ENCODE measurements at regions not wholly inside any gene's neighbourhood (a gene's known extent, or its start where the extent isn't known, plus 50 kb on each side); places are given as distances from the start of the nearest gene placed in this dataset.

DNA sequence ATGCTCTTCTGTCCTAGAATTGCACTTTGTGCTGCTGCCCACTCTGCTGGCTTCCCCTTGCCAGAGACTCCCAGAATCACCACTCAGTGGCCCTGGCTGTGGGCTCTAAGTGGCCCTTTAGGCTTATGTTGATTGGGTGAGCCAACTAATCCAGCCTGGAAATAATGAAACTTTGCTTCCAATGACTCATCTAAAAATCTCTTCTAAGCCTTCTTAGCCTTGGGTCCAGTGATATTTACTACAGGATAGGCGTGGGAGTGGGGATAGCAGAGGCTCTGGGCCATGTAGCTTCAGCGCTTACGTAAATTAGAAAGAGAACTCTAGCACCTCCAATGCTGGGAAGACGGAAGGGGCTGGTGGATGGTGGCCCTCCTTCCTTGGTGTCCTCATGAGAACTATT, 137.9 kb downstream of the TTC8 start (continued):
- TF ChIP-seq NANOG (IDR thresholded peaks at IDR 0.05; ENCODE audit: borderline replicate concordance), result no peak

DNA sequence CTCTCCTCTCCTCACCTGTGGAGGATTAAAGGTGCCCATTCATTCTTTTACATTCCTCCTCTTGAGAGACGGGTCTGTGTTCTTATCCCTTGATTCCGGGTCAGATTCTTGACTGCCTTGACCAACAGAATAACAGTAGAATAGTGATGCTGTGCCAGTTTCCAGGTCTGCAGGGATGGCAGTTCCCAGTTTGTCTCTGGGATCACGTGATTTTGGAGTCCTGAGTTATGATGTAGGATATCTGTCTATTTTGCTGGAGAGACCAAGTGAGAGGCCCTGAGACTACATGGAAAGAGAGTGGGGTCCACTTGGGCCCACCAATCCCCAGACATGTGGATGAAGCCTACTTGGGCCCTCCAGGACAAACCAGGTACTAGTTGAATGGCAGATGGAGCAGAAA, 142.8 kb downstream of the TTC8 start:
- TF ChIP-seq POLR2AphosphoS5 (IDR thresholded peaks at IDR 0.05; ENCODE audit: low read depth), result no peak
- no peak overlapping the region for H3K4me3 ChIP-seq
- H3K27me3 ChIP-seq (ENCODE audit: insufficient read depth), result no peaks in the 10 kb centered on the region
- DNase-seq (ENCODE audit: low spot score) (no peak), ATAC-seq (no peak)
- H3K4me1 Mint-ChIP-seq, result no peaks in the 10 kb centered on the region
- no peak overlapping the region for H3K27ac Mint-ChIP-seq
- H3K9me2 ChIP-seq (ENCODE audit: insufficient read depth), result no peaks in the 10 kb centered on the region
- no peaks in the 10 kb centered on the region for H3K36me3 ChIP-seq (ENCODE audit: insufficient read depth)
- no peak overlapping the region for H3K27ac ChIP-seq (ENCODE audit: low read depth)
- H3K4me2 ChIP-seq, result no peak overlapping the region
- H3K27me3 Mint-ChIP-seq (ENCODE audit: insufficient read depth, low read depth, poor library complexity), result peaks cover 1% of the 10 kb centered on the region
- H3K4me3 Mint-ChIP-seq, result no peak overlapping the region
- H3K4me1 ChIP-seq (ENCODE audit: insufficient read depth), result no peaks in the 10 kb centered on the region
- no peaks in the 10 kb centered on the region for H3K79me2 ChIP-seq (replicated peaks; ENCODE audit: insufficient read depth)
- H2AFZ ChIP-seq, result no peak overlapping the region
- H3K9me3 Mint-ChIP-seq, result no peaks in the 10 kb centered on the region
- no peaks in the 10 kb centered on the region for H3F3A ChIP-seq (replicated peaks; ENCODE audit: low read depth)
- H3K36me3 Mint-ChIP-seq (ENCODE audit: low read depth), result no peaks in the 10 kb centered on the region
- H4K20me1 ChIP-seq (replicated peaks; ENCODE audit: insufficient read depth), result no peaks in the 10 kb centered on the region

DNA sequence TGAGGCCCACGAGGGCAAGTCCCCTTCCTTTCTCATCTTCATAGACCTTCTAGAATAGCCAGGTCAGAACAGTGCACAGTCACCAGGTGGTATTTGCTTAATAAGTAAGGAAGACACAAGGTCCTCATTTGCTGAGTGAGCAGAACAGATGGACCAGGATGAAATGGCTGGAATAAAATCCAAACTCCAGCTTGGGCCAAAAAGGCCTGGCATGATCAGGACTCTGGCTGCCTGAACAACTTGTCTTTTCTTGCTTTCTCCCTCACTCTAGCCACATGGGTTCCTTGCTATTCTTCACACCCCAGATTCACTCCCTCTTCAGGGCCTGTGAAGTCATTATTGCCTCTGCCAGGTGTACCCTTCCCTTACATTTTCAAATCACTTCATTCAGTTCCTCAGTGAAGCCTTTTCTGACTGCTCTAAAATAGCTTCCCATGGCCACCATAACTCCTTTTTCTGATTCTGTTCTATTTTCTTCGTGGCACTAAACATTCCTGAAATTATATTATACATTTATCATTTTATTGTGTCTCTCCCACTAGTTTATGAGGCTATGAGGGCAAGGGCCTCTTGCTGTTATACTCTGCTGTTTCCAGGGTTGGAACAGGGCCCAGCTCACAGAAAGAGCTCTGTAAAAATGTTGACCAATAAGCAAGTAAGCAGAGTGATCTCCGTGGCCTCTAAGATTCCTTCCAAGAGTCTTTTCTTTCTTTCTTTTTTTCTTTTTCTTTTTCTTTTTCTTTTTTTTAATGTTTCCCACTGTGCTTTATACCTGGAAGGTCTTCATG, 150.8 kb downstream of the TTC8 start:
- Histone ChIP-seq H3K79me2 (replicated peaks; ENCODE audit: insufficient read depth) (no peaks in the 10 kb centered on the region), H3K9me2 (ENCODE audit: insufficient read depth) (no peaks in the 10 kb centered on the region), H3K4me2 (no peak overlapping the region), H3K4me3 (no peak overlapping the region), H3K27me3 (ENCODE audit: insufficient read depth) (no peaks in the 10 kb centered on the region), H3K36me3 (ENCODE audit: insufficient read depth) (no peaks in the 10 kb centered on the region), H2AFZ (no peak overlapping the region), H3F3A (replicated peaks; ENCODE audit: low read depth) (peaks cover 4% of the 10 kb centered on the region), H4K20me1 (replicated peaks; ENCODE audit: insufficient read depth) (no peaks in the 10 kb centered on the region), H3K27ac (ENCODE audit: low read depth) (no peak overlapping the region), H3K4me1 (ENCODE audit: insufficient read depth) (no peaks in the 10 kb centered on the region)
- DNase-seq (ENCODE audit: low spot score) (no peak), ATAC-seq (no peak)
- Mint-ChIP-seq H3K9me3 (peaks cover 4% of the 10 kb centered on the region; the same call in 2 of the 3 replicates), H3K27ac (no peak overlapping the region), H3K36me3 (ENCODE audit: low read depth) (peaks cover 3% of the 10 kb centered on the region; the same call in 1 of the 3 replicates), H3K4me1 (0 out of 3 replicates have a peak, but pooled peaks cover 3% of the 10 kb centered on the region), H3K27me3 (ENCODE audit: insufficient read depth, low read depth, poor library complexity) (peaks cover 7% of the 10 kb centered on the region), H3K4me3 (no peak overlapping the region)
- TF ChIP-seq ZNF462 (CRISPR knock-in tag; IDR thresholded peaks at IDR 0.05), result no peak
- TF ChIP-seq, protein P1, sequence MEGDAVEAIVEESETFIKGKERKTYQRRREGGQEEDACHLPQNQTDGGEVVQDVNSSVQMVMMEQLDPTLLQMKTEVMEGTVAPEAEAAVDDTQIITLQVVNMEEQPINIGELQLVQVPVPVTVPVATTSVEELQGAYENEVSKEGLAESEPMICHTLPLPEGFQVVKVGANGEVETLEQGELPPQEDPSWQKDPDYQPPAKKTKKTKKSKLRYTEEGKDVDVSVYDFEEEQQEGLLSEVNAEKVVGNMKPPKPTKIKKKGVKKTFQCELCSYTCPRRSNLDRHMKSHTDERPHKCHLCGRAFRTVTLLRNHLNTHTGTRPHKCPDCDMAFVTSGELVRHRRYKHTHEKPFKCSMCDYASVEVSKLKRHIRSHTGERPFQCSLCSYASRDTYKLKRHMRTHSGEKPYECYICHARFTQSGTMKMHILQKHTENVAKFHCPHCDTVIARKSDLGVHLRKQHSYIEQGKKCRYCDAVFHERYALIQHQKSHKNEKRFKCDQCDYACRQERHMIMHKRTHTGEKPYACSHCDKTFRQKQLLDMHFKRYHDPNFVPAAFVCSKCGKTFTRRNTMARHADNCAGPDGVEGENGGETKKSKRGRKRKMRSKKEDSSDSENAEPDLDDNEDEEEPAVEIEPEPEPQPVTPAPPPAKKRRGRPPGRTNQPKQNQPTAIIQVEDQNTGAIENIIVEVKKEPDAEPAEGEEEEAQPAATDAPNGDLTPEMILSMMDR (conservative IDR thresholded peaks at IDR 0.05; ENCODE audit: low read depth in 2 of 2), result no peak
- TF ChIP-seq CREB1 (CRISPR knock-in tag; IDR thresholded peaks at IDR 0.05; ENCODE audit: low read depth), result no peak
- TF ChIP-seq NANOG (IDR thresholded peaks at IDR 0.05; ENCODE audit: borderline replicate concordance), result no peak
- TF ChIP-seq POLR2AphosphoS5 (IDR thresholded peaks at IDR 0.05; ENCODE audit: low read depth), result no peak
- TF ChIP-seq JUNB (IDR thresholded peaks at IDR 0.05; ENCODE audit: unreplicated experiment), result no peak
- TF ChIP-seq EZH2 (IDR thresholded peaks at IDR 0.05; ENCODE audit: low read depth, unreplicated experiment), result no peak
- TF ChIP-seq ZNF331 (CRISPR knock-in tag; IDR thresholded peaks at IDR 0.05; ENCODE audit: low read depth), result no peak
- no peak for TF ChIP-seq ETS1 (IDR thresholded peaks at IDR 0.05)
- no peak for TF ChIP-seq ZNF114 (CRISPR knock-in tag; IDR thresholded peaks at IDR 0.05)
- no peak for TF ChIP-seq STAT1 (IDR thresholded peaks at IDR 0.05; ENCODE audit: unreplicated experiment)

Data from GM23338 (cell line).